NAMALWA (cell line): ENCODE measurements at regions not wholly inside any gene's neighbourhood (a gene's known extent, or its start where the extent isn't known, plus 50 kb on each side); places are given as distances from the start of the nearest gene placed in this dataset.
"Not testable (repeated sequence)": the region's sequence is repeated elsewhere in the genome, so short reads cannot be mapped to it uniquely, and the experiment has no call there.

Source experiments
- DNase-seq: peaks from one replicate; pipeline ENCODE4 v3.0.0-alpha.2; 2015; ENCODE audit warnings: low spot score

- not testable (repeated sequence) for DNase-seq
These were observed 104.7 kb upstream of the PLGLB2 start for GRCh38 chr2:87643165-87643564.

GRCh38 chr2:87647737-87648498 is 100.0 kb upstream of the PLGLB2 start:
- not testable (repeated sequence) for DNase-seq

DNA sequence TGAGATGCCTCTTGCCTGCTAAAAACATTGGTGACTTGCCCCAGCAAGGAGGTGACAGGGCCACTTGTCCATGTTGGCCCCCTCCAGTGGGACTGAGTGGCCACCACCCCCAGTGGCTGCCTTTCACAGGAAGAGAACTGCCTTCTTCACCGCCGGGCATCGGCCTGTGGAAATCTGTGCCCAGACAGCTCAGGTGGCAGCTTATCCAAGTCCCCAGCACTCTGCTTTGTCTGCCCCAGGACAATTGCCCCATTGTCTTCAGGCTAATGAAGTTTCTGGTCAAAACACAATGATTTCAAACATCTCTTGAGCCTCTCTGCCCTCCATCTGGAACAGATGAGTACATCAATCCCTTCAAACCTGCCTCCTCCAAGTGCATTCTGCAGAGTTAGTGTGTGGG is 99.1 kb upstream of the PLGLB2 start:
- not testable (repeated sequence) for DNase-seq

GRCh38 chr2:87649871-87650270 is 98.0 kb upstream of the PLGLB2 start:
- DNase-seq = not testable (repeated sequence)

- not testable (repeated sequence) for DNase-seq
These were observed 97.0 kb upstream of the PLGLB2 start for GRCh38 chr2:87650837-87651236.

DNA sequence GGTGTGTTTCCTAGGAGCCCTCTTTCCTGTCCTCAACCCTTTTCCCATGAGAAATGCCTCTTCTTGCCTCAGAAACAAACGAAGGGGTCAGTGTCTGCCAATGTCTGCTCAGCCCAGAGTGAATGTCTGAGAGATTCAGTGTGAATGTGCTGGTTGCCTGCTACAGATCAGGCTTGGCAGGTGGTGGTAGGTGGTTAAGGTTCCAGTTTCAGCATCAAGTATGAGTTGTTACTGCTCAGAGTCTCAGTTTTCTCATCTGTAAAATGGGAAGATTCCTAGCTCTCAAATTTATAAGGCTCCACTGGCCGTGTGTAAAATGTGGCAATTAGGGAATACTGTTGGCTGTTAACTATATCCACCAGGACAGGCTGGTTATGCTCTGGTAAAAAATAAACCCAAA is 96.3 kb upstream of the PLGLB2 start:
- not testable (repeated sequence) for DNase-seq

DNA sequence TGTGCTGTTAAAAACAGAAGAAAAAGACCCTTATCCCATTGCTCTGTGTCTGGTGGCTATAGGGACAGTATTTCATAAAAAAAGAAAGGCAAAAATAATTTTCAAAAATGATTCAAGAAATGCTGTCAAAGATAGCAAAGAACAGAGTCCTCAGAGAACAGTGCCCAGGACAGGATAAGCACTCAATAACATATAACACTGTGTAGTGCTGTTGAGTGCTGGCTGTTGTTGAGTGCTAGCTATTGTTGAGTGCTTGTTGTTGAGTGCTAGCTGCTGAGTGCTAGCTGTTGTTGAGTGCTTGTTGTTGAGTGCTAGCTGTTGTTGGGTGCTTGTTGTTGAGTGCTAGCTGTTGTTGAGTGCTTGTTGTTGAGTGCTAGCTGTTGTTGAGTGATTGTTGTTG is 94.5 kb upstream of the PLGLB2 start:
- DNase-seq = not testable (repeated sequence)

GRCh38 chr2:87654136-87654814 is 93.6 kb upstream of the PLGLB2 start:
- not testable (repeated sequence) for DNase-seq

- DNase-seq = not testable (repeated sequence)
These were observed 90.0 kb upstream of the PLGLB2 start for GRCh38 chr2:87657915-87658314.

- not testable (repeated sequence) for DNase-seq
These were observed 89.5 kb upstream of the PLGLB2 start for GRCh38 chr2:87658357-87658756.

DNA sequence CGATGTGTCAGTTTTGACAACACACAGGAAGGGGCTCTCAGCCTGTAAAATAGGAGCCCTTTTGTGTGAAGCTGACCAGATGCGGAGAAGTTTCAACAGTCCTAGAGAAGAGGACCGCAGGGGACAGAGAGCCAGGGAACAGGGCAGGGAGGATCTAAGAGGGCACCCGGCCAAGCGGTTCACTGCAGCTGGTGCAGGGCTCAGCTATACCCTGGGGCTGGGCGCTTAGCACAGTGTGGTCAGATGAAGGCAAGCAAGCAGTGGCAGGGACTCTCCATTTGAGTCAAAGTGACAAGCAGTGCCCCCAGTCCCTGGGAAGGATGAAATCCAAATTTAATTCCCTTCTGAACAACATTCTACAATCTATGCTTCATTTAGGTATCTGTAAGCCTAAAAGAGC is 88.9 kb upstream of the PLGLB2 start:
- not testable (repeated sequence) for DNase-seq

DNA sequence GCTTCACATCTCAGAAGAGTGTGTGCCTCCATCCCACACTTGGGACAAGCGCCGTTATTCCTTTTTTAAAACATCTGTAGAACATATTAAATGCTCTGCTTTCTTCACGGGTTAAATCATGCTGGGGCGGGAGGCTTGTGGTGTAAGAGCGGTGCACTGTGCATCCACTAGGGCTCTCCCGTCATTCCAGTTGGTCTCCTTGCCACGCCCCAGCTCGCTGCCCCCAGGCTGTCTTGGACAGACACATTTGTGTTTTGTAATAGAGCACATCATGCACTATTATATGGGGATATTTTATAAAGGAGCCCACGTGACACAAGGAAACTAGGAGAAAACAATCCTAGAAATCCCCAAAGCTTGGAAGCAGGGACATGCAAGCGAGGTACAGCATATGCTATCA is 87.7 kb upstream of the PLGLB2 start:
- not testable (repeated sequence) for DNase-seq

DNA sequence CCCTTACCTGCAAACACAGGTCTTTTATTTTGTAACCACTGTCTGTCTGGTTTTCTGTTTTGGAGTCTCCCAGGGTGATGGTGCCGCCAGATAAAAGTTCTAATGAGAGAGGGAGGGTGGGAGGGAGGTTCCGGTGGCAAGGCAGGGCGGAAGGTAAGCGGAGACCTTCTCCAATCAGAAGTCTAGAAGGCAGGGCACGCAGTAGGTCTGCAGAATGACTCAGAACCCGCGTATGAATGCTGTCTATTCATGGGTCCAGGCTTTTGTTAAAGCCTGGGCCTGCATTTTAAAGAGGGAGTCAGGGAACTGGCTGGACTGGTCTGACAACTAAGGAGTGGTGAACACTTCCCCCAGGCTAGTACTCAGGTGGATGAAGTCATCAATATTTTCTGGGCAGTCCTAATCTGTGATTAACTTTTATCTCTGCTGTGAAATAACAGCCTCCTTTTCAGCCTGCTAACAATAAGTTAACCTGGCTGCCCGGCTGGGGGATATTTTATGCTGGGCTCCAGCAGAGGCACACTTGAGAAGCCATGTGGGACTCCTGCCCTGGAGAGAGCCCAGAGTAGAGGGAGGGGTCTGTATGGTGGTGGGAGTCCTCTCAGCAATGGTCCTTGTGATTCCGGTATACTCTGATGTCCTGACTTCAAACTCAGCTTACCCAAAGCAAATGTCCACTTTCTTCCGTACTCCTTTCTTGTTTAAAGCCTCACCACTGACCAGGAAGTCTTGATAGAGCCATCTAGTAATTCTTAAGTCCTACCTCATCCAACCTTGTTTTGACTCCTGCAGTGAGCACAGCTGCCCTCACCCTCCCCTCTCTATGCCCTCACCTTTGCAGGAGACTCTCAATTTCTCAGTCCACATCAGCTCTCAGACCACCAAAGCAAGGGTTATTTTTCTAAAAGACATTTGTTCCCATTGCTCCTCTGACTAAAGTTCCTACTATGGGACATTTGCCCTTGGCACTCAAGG is 85.3 kb upstream of the PLGLB2 start:
- not testable (repeated sequence) for DNase-seq

- not testable (repeated sequence) for DNase-seq
These were observed 84.5 kb upstream of the PLGLB2 start for GRCh38 chr2:87663347-87663746.

- not testable (repeated sequence) for DNase-seq
These were observed 80.9 kb upstream of the PLGLB2 start for GRCh38 chr2:87667027-87667426.

- DNase-seq = not testable (repeated sequence)
These were observed 79.5 kb upstream of the PLGLB2 start for GRCh38 chr2:87668361-87668760.

DNA sequence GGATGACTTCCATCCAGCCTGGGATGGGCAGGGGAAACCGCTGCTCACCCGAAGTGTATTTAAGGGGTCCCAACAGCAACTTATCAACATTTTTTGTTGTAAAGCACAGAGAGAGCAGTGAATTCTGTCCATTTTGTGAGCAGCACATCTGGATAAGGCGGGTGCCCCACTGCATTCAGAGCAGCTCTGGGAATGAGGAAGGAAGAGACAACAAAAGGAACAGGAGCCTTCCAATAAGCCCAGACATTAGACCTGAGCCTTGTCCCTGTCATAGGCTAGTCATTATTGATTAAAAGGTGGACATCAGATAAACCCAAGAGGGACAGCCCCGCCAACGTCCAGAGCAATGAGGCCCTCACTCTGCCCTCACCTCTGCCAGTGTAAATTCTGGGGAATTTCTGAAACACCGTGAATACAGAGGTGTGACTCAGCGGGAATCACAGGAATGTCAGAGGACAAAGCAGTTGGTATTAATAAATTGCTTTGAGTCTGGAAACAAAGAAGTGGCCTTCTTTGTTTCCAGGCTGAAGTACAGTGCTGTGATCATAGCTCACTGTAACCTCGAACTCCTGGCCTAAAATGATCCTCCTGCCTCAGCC is 78.2 kb upstream of the PLGLB2 start:
- DNase-seq = not testable (repeated sequence)

GRCh38 chr2:87672404-87672803 is 75.5 kb upstream of the PLGLB2 start:
- DNase-seq = not testable (repeated sequence)

DNA sequence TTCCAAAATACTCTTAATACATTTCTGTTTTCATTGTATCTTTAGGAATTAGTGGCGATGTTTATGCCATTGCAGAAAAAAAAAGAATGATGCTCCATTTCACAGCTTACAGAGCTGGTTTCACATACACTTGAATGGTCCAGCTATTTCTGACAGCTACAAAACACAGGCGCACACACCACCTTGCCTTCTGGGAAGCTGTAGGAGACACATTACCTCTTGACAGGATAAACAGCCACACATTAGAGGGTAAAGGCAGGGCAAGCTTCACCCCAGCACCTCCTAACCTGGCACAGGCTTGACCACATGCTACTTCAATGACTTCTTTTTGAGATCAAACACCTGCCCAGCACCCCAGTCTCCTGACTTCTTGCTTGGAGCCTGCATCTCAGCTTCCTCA is 73.2 kb upstream of the PLGLB2 start:
- DNase-seq = not testable (repeated sequence)

DNA sequence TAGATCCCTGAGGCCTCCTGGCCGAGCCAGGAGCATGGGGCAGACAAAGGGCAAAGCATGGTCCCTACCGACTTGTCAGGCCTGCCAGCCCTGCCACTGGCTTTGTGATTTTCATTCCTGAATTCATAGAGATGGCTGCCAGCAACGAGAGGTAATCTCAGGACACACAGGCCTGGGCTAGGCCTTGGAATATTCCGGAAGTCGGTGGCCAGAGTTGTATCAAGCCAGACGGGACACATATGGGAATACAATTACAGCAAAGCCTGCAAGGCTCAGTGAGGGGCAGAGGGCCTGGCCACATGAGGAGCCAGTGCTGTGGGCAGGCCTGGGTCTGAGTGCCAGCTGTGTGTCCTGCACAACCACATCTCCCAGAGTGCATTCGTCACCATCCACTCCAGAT is 72.4 kb upstream of the PLGLB2 start:
- DNase-seq = not testable (repeated sequence)

DNA sequence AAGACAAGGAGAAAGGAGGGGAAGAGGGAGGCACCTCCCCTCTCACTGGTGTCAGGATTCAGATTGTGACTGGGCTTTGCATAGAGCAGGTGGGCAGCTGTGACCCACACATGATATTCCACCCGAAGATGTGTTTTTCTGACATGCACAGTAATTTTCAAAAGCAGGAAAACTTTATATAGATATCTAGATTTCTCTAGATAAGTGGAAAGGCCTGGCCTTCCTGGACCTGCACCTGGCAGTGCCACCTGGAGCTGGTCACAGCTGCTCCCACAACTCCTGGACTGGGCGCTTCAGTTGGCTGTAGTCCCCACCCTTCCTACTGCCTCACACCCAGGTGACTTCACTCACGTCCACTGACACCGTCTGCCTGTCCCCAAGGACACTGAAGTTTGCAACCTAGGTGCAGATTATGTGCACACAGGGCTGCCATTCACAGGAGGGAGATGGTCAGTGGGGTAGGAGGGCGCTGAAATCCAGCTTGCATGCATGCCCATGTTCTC is 70.4 kb upstream of the PLGLB2 start:
- not testable (repeated sequence) for DNase-seq
